Neural progenitor cell (in vitro differentiated cells): ENCODE measurements at regions not wholly inside any gene's neighbourhood (a gene's known extent, or its start where the extent isn't known, plus 50 kb on each side); places are given as distances from the start of the nearest gene placed in this dataset.

Source experiments
- DNase-seq: peaks from one replicate; pipeline ENCODE4 v3.0.0-alpha.2; 2016; ENCODE audit warnings: low spot score
- H2AFZ ChIP-seq: fragments of 200-600 bp; sonication (generic); replicated peaks from 2 replicates; pipeline ENCODE4 v1.6.1; 2016; ENCODE audit warnings: antibody characterized with exemption
- H3F3A ChIP-seq: fragments of 200-600 bp; sonication (generic); 2 replicates; pipeline ENCODE4 v1.6.1; 2016; ENCODE audit warnings: antibody characterized with exemption, low read depth
- H3K27ac ChIP-seq: fragments of 200-600 bp; sonication (generic); 2 replicates; pipeline ENCODE4 v1.5.1; 2016; ENCODE audit warnings: mild to moderate bottlenecking
- H3K27me3 ChIP-seq: fragments of 200-600 bp; sonication (generic); 2 replicates; pipeline ENCODE4 v1.6.1; 2016; ENCODE audit warnings: mild to moderate bottlenecking, moderate library complexity
- H3K36me3 ChIP-seq: fragments of 200-600 bp; sonication (generic); 2 replicates; pipeline ENCODE4 v1.5.1; 2016
- H3K4me1 ChIP-seq: fragments of 200-600 bp; sonication (generic); 2 replicates; pipeline ENCODE4 v1.6.1; 2016; ENCODE audit warnings: mixed run types
- H3K4me2 ChIP-seq: fragments of 200-600 bp; sonication (generic); 2 replicates; pipeline ENCODE4 v1.6.1; 2016
- H3K4me3 ChIP-seq: fragments of 200-600 bp; sonication (generic); 2 replicates; pipeline ENCODE4 v1.5.1; 2016
- H3K79me2 ChIP-seq: fragments of 200-600 bp; sonication (generic); 2 replicates; pipeline ENCODE4 v1.6.1; 2016; ENCODE audit warnings: low read depth
- H3K9ac ChIP-seq: fragments of 200-600 bp; sonication (generic); 2 replicates; pipeline ENCODE4 v1.6.1; 2016
- H3K9me3 ChIP-seq: fragments of 200-600 bp; sonication (generic); 2 replicates; pipeline ENCODE4 v1.5.1; 2016; ENCODE audit warnings: low read depth
- H4K20me1 ChIP-seq: fragments of 200-600 bp; sonication (generic); 2 replicates; pipeline ENCODE4 v1.6.1; 2016; ENCODE audit warnings: low read depth
- H3K27ac Mint-ChIP-seq: 3 replicates; pipeline ENCODE4 v1.8.0; 2021; ENCODE audit warnings: mixed read lengths
- H3K27me3 Mint-ChIP-seq: 2 replicates; pipeline ENCODE4 v1.8.0; 2022; ENCODE audit warnings: low read depth, mild to moderate bottlenecking, inconsistent platforms, moderate library complexity, mixed read lengths; ENCODE audit not compliant: insufficient read depth
- H3K36me3 Mint-ChIP-seq: 3 replicates; pipeline ENCODE4 v1.8.0; 2021; ENCODE audit warnings: mixed read lengths
- H3K4me1 Mint-ChIP-seq: 3 replicates; pipeline ENCODE4 v1.8.0; 2021; ENCODE audit warnings: mixed read lengths
- H3K4me3 Mint-ChIP-seq: 3 replicates; pipeline ENCODE4 v1.8.0; 2021; ENCODE audit warnings: mild to moderate bottlenecking, moderate library complexity, mixed read lengths
- H3K9me3 Mint-ChIP-seq: 3 replicates; pipeline ENCODE4 v1.8.0; 2020; ENCODE audit warnings: mixed read lengths
- EZH2 ChIP-seq: fragments of 200-600 bp; sonication (generic); IDR thresholded peaks from 2 replicates; pipeline ENCODE4 v1.6.1; 2017; ENCODE audit warnings: antibody characterized with exemption, mild to moderate bottlenecking, moderate library complexity
- EZH2phosphoT487 ChIP-seq: fragments of 200-600 bp; sonication (generic); IDR thresholded peaks from 2 replicates; pipeline ENCODE4 v1.6.1; 2017; ENCODE audit warnings: antibody characterized with exemption
- TF ChIP-seq, protein P1 (sequence below): fragments of 200-600 bp; sonication (generic); IDR thresholded peaks from 2 replicates; pipeline ENCODE4 v1.5.1; 2017; ENCODE audit warnings: antibody characterized with exemption, mild to moderate bottlenecking

GRCh38 chr1:229180161-229180560 lies 90.8 kb upstream of the RAB4A start:
- H3K4me3 Mint-ChIP-seq, result no peak overlapping the region
- Histone ChIP-seq H3K79me2 (no peaks in the 10 kb centered on the region), H3K4me3 (no peak overlapping the region), H3K9me3 (no peaks in the 10 kb centered on the region), H3K4me1 (peaks cover 30% of the 10 kb centered on the region), H3K9ac (no peak overlapping the region), H3K27ac (no peak overlapping the region), H4K20me1 (no peaks in the 10 kb centered on the region), H3F3A (peaks cover 4% of the 10 kb centered on the region), H3K4me2 (no peak overlapping the region), H3K36me3 (no peaks in the 10 kb centered on the region), H3K27me3 (no peaks in the 10 kb centered on the region), H2AFZ (no peak overlapping the region)
- no peaks in the 10 kb centered on the region for H3K36me3 Mint-ChIP-seq
- H3K27ac Mint-ChIP-seq, result no peak overlapping the region
- peaks cover 12% of the 10 kb centered on the region for H3K4me1 Mint-ChIP-seq
- DNase-seq, result no peak
- TF ChIP-seq EZH2phosphoT487 (no peak), EZH2 (no peak)
- TF ChIP-seq, protein P1, sequence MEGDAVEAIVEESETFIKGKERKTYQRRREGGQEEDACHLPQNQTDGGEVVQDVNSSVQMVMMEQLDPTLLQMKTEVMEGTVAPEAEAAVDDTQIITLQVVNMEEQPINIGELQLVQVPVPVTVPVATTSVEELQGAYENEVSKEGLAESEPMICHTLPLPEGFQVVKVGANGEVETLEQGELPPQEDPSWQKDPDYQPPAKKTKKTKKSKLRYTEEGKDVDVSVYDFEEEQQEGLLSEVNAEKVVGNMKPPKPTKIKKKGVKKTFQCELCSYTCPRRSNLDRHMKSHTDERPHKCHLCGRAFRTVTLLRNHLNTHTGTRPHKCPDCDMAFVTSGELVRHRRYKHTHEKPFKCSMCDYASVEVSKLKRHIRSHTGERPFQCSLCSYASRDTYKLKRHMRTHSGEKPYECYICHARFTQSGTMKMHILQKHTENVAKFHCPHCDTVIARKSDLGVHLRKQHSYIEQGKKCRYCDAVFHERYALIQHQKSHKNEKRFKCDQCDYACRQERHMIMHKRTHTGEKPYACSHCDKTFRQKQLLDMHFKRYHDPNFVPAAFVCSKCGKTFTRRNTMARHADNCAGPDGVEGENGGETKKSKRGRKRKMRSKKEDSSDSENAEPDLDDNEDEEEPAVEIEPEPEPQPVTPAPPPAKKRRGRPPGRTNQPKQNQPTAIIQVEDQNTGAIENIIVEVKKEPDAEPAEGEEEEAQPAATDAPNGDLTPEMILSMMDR, result no peak
- H3K27me3 Mint-ChIP-seq, result peaks cover 8% of the 10 kb centered on the region
- no peaks in the 10 kb centered on the region for H3K9me3 Mint-ChIP-seq

DNA sequence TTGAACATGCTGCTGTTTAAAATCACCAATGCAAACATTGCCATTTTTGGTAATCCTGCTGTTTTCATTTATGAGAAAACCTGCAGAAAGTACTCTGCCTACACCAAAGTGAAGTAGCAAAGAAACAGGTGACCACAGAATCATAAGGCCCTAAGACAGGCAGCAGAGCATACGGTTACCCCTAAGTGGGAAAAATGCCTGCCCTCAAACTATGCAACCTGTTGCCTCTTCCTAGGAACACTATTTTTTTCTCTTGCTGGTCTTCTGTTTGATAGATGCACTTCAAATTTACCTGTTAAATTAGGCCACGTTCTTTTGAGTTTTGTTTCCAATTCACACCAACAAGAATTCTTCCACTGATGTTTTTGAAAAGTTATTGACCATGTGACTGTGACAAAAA lies 89.5 kb upstream of the RAB4A start:
- Histone ChIP-seq H3K79me2 (no peaks in the 10 kb centered on the region), H3F3A (peaks cover 4% of the 10 kb centered on the region), H3K27ac (no peak overlapping the region), H2AFZ (no peak overlapping the region), H3K4me2 (no peak overlapping the region), H3K4me3 (no peak overlapping the region), H3K4me1 (peaks cover 21% of the 10 kb centered on the region), H3K36me3 (no peaks in the 10 kb centered on the region), H3K9me3 (no peaks in the 10 kb centered on the region), H4K20me1 (no peaks in the 10 kb centered on the region), H3K9ac (no peak overlapping the region), H3K27me3 (no peaks in the 10 kb centered on the region)
- Mint-ChIP-seq H3K9me3 (no peaks in the 10 kb centered on the region), H3K4me3 (no peak overlapping the region), H3K27ac (no peak overlapping the region), H3K36me3 (no peaks in the 10 kb centered on the region), H3K27me3 (peaks cover 6% of the 10 kb centered on the region), H3K4me1 (peaks cover 12% of the 10 kb centered on the region)
- no peak for DNase-seq
- TF ChIP-seq, protein P1, result no peak
- TF ChIP-seq EZH2phosphoT487 (no peak), EZH2 (no peak)

DNA sequence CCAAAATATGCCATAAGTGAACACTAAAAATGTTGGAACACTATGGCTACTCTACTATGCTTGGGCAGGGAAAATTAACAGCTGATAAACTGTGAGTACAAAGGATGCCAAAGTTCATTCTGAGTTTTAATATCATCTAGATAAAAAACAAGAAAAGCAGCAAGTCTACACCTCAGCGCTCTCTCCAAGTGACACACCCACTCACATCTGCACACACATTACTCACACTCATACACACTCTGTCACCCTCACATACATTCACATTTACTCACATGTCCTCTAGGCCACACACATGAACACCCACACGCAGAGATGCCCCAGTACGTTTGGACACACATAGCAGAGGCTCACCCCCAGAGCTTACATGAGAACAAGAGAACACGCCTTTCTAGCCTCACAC lies 87.3 kb upstream of the RAB4A start:
- peaks cover 12% of the 10 kb centered on the region for H3K4me1 Mint-ChIP-seq
- TF ChIP-seq EZH2phosphoT487 (no peak), EZH2 (no peak)
- TF ChIP-seq, protein P1, result no peak
- H3K9me3 Mint-ChIP-seq, result no peaks in the 10 kb centered on the region
- Histone ChIP-seq H3K4me3 (no peak overlapping the region), H2AFZ (no peak overlapping the region), H3K27me3 (no peaks in the 10 kb centered on the region), H3K9me3 (no peaks in the 10 kb centered on the region), H3K4me1 (peaks cover 18% of the 10 kb centered on the region), H3K4me2 (no peak overlapping the region), H3K27ac (no peak overlapping the region), H3K36me3 (no peaks in the 10 kb centered on the region), H3K9ac (no peak overlapping the region), H4K20me1 (no peaks in the 10 kb centered on the region), H3K79me2 (no peaks in the 10 kb centered on the region), H3F3A (peaks cover 4% of the 10 kb centered on the region)
- DNase-seq, result no peak
- no peak overlapping the region for H3K4me3 Mint-ChIP-seq
- peak overlapping the region; percentile 3 for H3K27ac Mint-ChIP-seq
- H3K27me3 Mint-ChIP-seq, result peaks cover 6% of the 10 kb centered on the region
- H3K36me3 Mint-ChIP-seq, result no peaks in the 10 kb centered on the region
